Glutamatergic neuron (in vitro differentiated cells): ENCODE measurements at regions not wholly inside any gene's neighbourhood (a gene's known extent, or its start where the extent isn't known, plus 50 kb on each side); places are given as distances from the start of the nearest gene placed in this dataset.

Source experiments
- DNase-seq: peaks from one replicate; pipeline ENCODE4 v3.0.0; 2022
- H3K27ac Mint-ChIP-seq: one replicate; pipeline ENCODE4 v1.8.0; 2020; ENCODE audit warnings: mild to moderate bottlenecking, mixed read lengths, inconsistent platforms; ENCODE audit not compliant: unreplicated experiment
- H3K27me3 Mint-ChIP-seq: one replicate; pipeline ENCODE4 v1.8.0; 2020; ENCODE audit warnings: mild to moderate bottlenecking, moderate library complexity, mixed read lengths, inconsistent platforms; ENCODE audit not compliant: unreplicated experiment
- H3K36me3 Mint-ChIP-seq: one replicate; pipeline ENCODE4 v1.8.0; 2020; ENCODE audit warnings: mild to moderate bottlenecking, mixed read lengths, inconsistent platforms; ENCODE audit not compliant: unreplicated experiment
- H3K4me1 Mint-ChIP-seq: one replicate; pipeline ENCODE4 v1.8.0; 2020; ENCODE audit warnings: mild to moderate bottlenecking, low read depth, mixed read lengths, inconsistent platforms; ENCODE audit not compliant: unreplicated experiment
- H3K4me3 Mint-ChIP-seq: one replicate; pipeline ENCODE4 v1.8.0; 2020; ENCODE audit warnings: mild to moderate bottlenecking, mixed read lengths, inconsistent platforms; ENCODE audit not compliant: unreplicated experiment
- H3K9me3 Mint-ChIP-seq: one replicate; pipeline ENCODE4 v1.8.0; 2020; ENCODE audit warnings: mild to moderate bottlenecking, moderate library complexity, mixed read lengths, inconsistent platforms; ENCODE audit not compliant: unreplicated experiment
- TF ChIP-seq, protein P1 (sequence below): fragments of 200-600 bp; sonication (generic); IDR thresholded peaks from one replicate; pipeline ENCODE4 v1.5.0; 2021; ENCODE audit not compliant: partially characterized antibody, unreplicated experiment

DNA sequence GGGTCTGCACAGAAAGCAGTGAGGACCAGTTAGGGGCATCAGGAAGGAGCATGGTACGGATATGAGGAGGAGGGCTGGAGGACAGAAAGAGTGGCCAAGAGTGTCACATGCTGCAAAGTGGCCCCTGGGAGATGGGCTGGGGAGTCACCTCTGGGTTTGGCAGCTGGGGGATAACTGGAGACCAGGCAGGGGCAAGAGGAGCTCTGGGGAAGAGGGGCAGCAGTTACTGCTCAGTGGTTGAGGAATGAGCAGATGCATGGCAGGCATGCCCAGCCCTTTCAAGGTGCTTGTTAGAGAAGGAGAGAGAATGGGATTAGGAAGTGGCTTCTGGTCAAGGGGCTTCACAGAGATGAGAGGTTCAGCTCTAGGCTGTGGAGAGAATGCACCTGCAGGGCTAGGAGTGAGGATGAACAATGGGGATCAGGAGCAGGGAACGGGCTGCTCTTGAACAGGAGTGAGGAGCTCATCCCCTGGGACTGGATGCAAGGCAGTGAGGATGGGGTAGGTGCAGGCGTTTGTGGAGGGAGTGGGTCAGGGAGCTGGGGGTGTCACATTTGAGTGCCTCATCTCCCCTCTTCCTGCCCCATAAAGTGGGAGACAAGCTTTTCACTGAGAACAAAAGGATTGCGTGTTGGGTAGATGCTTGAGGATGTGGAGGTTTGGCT, 127.5 kb downstream of the PAPOLA start:
- Mint-ChIP-seq H3K9me3 (no peaks in the 10 kb centered on the region), H3K27ac (no peak overlapping the region), H3K4me3 (no peak overlapping the region), H3K4me1 (peaks cover 8% of the 10 kb centered on the region), H3K36me3 (peaks cover 5% of the 10 kb centered on the region), H3K27me3 (no peaks in the 10 kb centered on the region)
- no peak for DNase-seq
- TF ChIP-seq, protein P1, sequence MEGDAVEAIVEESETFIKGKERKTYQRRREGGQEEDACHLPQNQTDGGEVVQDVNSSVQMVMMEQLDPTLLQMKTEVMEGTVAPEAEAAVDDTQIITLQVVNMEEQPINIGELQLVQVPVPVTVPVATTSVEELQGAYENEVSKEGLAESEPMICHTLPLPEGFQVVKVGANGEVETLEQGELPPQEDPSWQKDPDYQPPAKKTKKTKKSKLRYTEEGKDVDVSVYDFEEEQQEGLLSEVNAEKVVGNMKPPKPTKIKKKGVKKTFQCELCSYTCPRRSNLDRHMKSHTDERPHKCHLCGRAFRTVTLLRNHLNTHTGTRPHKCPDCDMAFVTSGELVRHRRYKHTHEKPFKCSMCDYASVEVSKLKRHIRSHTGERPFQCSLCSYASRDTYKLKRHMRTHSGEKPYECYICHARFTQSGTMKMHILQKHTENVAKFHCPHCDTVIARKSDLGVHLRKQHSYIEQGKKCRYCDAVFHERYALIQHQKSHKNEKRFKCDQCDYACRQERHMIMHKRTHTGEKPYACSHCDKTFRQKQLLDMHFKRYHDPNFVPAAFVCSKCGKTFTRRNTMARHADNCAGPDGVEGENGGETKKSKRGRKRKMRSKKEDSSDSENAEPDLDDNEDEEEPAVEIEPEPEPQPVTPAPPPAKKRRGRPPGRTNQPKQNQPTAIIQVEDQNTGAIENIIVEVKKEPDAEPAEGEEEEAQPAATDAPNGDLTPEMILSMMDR = no peak

DNA sequence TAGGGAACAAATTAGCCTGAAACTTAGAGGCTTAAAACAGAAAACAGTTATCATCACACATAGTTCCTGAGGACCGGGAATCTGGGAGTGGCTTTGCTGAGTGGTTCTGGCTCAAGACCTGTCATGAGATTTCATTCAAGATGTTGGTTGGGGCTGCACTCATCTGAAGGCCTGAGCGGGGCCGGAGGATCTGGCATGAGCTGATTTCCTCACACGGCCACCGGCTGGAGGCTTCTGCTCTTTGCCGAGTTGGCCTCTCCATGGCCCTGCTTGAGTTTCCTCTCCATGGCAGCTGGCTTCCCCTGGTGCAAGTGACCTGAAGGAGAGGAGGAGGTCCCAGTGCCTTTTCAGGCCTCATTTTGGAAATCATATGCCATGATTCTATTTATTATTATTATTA, 128.1 kb downstream of the PAPOLA start:
- Mint-ChIP-seq H3K4me1 (peaks cover 8% of the 10 kb centered on the region), H3K27me3 (no peaks in the 10 kb centered on the region), H3K36me3 (peaks cover 5% of the 10 kb centered on the region), H3K9me3 (no peaks in the 10 kb centered on the region), H3K4me3 (no peak overlapping the region), H3K27ac (no peak overlapping the region)
- DNase-seq = no peak
- TF ChIP-seq, protein P1 = no peak

DNA sequence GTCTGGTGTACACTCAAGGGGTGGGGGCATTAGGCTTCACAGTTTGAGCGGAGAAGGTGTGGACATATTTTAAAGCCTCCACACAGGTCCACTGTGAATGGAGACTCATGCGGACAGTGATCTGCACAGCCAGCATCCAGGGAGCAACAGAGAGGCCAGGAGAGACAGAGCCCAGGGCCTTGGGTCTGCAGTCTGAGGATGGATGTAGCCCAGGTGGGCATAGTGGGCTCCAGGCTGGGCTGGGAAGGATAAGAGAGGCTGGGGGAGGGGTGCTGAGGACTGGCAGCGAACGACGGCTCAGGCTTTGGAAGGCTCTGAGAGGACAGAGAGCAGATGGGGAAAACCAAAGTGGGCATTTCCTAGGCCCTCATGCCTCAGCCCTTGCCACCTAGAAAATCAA, 128.8 kb downstream of the PAPOLA start:
- Mint-ChIP-seq H3K9me3 (no peaks in the 10 kb centered on the region), H3K4me3 (no peak overlapping the region), H3K27me3 (no peaks in the 10 kb centered on the region), H3K4me1 (peaks cover 3% of the 10 kb centered on the region), H3K27ac (no peak overlapping the region), H3K36me3 (peaks cover 5% of the 10 kb centered on the region)
- DNase-seq = no peak
- TF ChIP-seq, protein P1 = no peak

DNA sequence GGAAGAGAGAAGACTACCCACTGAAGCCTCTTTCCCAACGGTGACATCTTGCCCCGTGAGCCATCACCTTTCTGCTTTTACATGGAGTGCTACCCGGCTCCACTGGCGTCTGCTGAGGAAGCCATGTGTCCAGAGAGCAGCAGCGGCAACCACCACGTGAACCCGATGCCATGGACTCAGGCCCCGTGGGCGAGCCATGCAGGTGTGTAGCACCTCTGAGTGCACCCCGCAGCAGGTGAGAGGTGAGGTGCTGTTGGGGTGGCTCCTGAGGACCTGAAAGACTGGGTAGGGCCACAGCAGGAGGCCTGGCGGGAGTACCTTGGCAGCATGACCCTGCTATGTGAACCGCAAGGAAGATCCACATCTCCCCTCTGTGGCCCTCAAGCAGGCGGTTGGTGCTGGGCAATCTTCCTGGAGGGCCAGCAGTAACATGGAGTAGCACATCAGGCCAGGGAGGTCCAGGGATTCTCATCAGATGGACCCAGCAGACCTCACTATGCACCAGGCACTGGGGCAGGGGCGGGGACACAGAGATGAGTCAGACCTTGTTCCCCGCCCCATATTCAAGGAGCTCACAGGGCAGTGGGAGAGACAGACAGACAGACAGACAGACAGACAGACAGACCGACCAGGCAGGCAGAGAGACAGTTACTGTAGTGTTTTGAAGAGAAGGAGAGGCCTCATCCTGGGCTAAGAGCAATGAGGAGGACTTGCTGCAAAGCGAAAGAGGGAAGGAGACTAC, 129.6 kb downstream of the PAPOLA start:
- peaks cover 1% of the 10 kb centered on the region for H3K27me3 Mint-ChIP-seq
- DNase-seq = no peak
- peaks cover 3% of the 10 kb centered on the region for H3K4me1 Mint-ChIP-seq
- no peak overlapping the region for H3K27ac Mint-ChIP-seq
- TF ChIP-seq, protein P1 = no peak
- no peaks in the 10 kb centered on the region for H3K9me3 Mint-ChIP-seq
- H3K4me3 Mint-ChIP-seq = no peak overlapping the region
- peaks cover 5% of the 10 kb centered on the region for H3K36me3 Mint-ChIP-seq

DNA sequence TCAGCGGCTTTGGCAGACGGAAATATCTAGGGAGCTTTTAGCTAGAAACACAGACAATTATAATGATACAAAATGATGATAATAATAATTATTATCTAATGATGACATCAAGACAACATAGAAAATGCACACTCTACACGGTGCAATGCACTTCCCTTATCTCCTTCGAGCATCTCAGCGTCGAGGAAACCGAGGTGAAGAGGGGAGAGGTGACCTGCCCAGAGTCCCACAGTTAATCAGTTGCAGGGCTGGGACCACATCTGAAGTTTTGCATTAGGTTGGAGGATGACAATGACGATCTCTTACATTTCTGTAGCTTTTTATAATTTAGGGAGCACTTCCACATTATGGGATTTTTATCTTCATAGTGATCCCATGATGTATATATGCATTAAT, 130.2 kb downstream of the PAPOLA start:
- peaks cover 3% of the 10 kb centered on the region for H3K4me1 Mint-ChIP-seq
- peaks cover 1% of the 10 kb centered on the region for H3K27me3 Mint-ChIP-seq
- H3K9me3 Mint-ChIP-seq = no peaks in the 10 kb centered on the region
- H3K4me3 Mint-ChIP-seq = no peak overlapping the region
- DNase-seq = no peak
- H3K36me3 Mint-ChIP-seq = peaks cover 10% of the 10 kb centered on the region
- TF ChIP-seq, protein P1 = no peak
- H3K27ac Mint-ChIP-seq = no peak overlapping the region
